GM12878 (cell line): ENCODE measurements at regions not wholly inside any gene's neighbourhood (a gene's known extent, or its start where the extent isn't known, plus 50 kb on each side); places are given as distances from the start of the nearest gene placed in this dataset.

ENCODE experiments used
- ATAC-seq: fragments of 200-7000 bp; cut with Tn5 transposase; 3 replicates; pipeline ENCODE4 v1.9.1; 2020; ENCODE audit warnings: mild to moderate bottlenecking, moderate library complexity
- BruUV-seq: library from RNA; stranded (reverse); fragments of 400-500 nt; replicated peaks from 2 replicates; lab custom pipeline; 2021; lab: Mats Ljungman, UMichigan
- CTCF ChIA-PET: fragments of 300-600 bp; sonication (Branson Sonifier 250); formaldehyde crosslinking; extraction: SDS; loops from one replicate; lab custom pipeline; 2021; ENCODE audit warnings: inconsistent platforms; lab: Yijun Ruan, JAX
- POLR2A ChIA-PET: fragments of 350-600 bp; formaldehyde crosslinking; extraction: SDS; loops from one replicate; lab custom pipeline; 2021; ENCODE audit warnings: inconsistent platforms; lab: Charles Lee
- RAD21 ChIA-PET: fragments of 300-600 bp; sonication (Branson Sonifier 250); formaldehyde crosslinking; loops from one replicate; lab custom pipeline; 2023; ENCODE audit warnings: antibody characterized with exemption; ENCODE audit not compliant: unreplicated experiment; lab: Charles Lee
- SMC1A ChIA-PET: fragments of 300-600 bp; sonication (Branson Sonifier 250); formaldehyde crosslinking; loops from one replicate; lab custom pipeline; 2023; ENCODE audit not compliant: unreplicated experiment, uncharacterized antibody; lab: Charles Lee
- DNase-seq: peaks from one replicate; pipeline ENCODE4 v3.0.0-alpha.2; 2011; ENCODE audit warnings: low read depth, low spot score
- FAIRE-seq: peaks from 3 replicates; lab custom pipeline; 2011; peaks lifted over from hg19 to GRCh38; lab: Jason Lieb, UNC
- H2AFZ ChIP-seq: 2 replicates; pipeline ENCODE4 v1.6.0; 2011; ENCODE audit warnings: low read depth, low read length, control low read depth; ENCODE audit not compliant: control insufficient read depth
- H3K27ac ChIP-seq: 2 replicates; pipeline ENCODE4 v1.5.1; 2011; ENCODE audit warnings: control low read depth; ENCODE audit not compliant: control insufficient read depth, insufficient read depth
- H3K27me3 ChIP-seq, 2 experiments: replicated peaks in 1 of 2; 2 replicates each; pipeline versions ENCODE4 v1.6.0 to v1.6.1; 2011; ENCODE audit warnings: low read length in 1 of 2; ENCODE audit not compliant: control insufficient read depth in 2 of 2, insufficient read depth in 2 of 2
- H3K36me3 ChIP-seq, 2 experiments: 2 replicates each; pipeline ENCODE4 v1.5.1; 2011; ENCODE audit warnings: low read length in 1 of 2; ENCODE audit not compliant: control insufficient read depth in 2 of 2, insufficient read depth in 2 of 2
- H3K4me1 ChIP-seq: 2 replicates; pipeline ENCODE4 v1.6.1; 2011; ENCODE audit warnings: mild to moderate bottlenecking, low read length, moderate library complexity, mixed read lengths; ENCODE audit not compliant: control insufficient read depth, insufficient read depth
- H3K4me2 ChIP-seq: 2 replicates; pipeline ENCODE4 v1.6.0; 2011; ENCODE audit warnings: control low read depth; ENCODE audit not compliant: control insufficient read depth, insufficient read depth
- H3K4me3 ChIP-seq: fragments of 200-600 bp; sonication (generic); 2 replicates; pipeline ENCODE4 v1.5.1; 2016
- H3K79me2 ChIP-seq: 2 replicates; pipeline ENCODE4 v1.6.0; 2011; ENCODE audit warnings: low read length; ENCODE audit not compliant: control insufficient read depth, insufficient read depth
- H3K9ac ChIP-seq: 2 replicates; pipeline ENCODE4 v1.8.0; 2011; ENCODE audit warnings: low read length, control low read depth, mixed read lengths; ENCODE audit not compliant: control insufficient read depth, insufficient read depth
- H3K9me3 ChIP-seq: replicated peaks from 3 replicates; pipeline ENCODE4 v1.5.1; 2011; ENCODE audit warnings: mild to moderate bottlenecking, low read length; ENCODE audit not compliant: control insufficient read depth, insufficient read depth
- H4K20me1 ChIP-seq: 2 replicates; pipeline ENCODE4 v1.6.0; 2011; ENCODE audit not compliant: control insufficient read depth, insufficient read depth
- ASH2L ChIP-seq: fragments of 300-600, 200-600 bp; sonication (generic); IDR thresholded peaks from 2 replicates; pipeline ENCODE4 v1.6.1; 2017; ENCODE audit warnings: low read depth, mild to moderate bottlenecking, borderline replicate concordance
- CHD2 ChIP-seq: IDR thresholded peaks from 2 replicates; pipeline ENCODE4 v1.6.1; 2011; ENCODE audit warnings: low read depth, low read length, improper control_type of control experiment, borderline replicate concordance
- CREB1 ChIP-seq: IDR thresholded peaks from 2 replicates; pipeline ENCODE4 v1.6.1; 2012; ENCODE audit warnings: low read depth, mild to moderate bottlenecking, inconsistent platforms
- EZH2 ChIP-seq: IDR thresholded peaks from 2 replicates; pipeline ENCODE4 v1.6.1; 2012; ENCODE audit warnings: low read depth, mild to moderate bottlenecking, control low read depth, inconsistent platforms, low read length, borderline replicate concordance; ENCODE audit not compliant: control insufficient read depth
- FOXK2 ChIP-seq: fragments of 450-650 bp; IDR thresholded peaks from 2 replicates; pipeline ENCODE4 v1.6.1; 2017; ENCODE audit warnings: mild to moderate bottlenecking, moderate library complexity
- KLF5 ChIP-seq: fragments of 450-650 bp; IDR thresholded peaks from 2 replicates; pipeline ENCODE4 v1.6.1; 2014; ENCODE audit warnings: mild to moderate bottlenecking; ENCODE audit not compliant: partially characterized antibody
- NFIC ChIP-seq: IDR thresholded peaks from 2 replicates; pipeline ENCODE4 v1.6.1; 2012; ENCODE audit warnings: low read depth, mild to moderate bottlenecking, inconsistent platforms, low read length, moderate library complexity
- NR2C1 ChIP-seq: fragments of 450-650 bp; IDR thresholded peaks from 2 replicates; pipeline ENCODE4 v1.6.1; 2017; ENCODE audit warnings: antibody characterized with exemption, mild to moderate bottlenecking, moderate library complexity
- PAX5 ChIP-seq: IDR thresholded peaks from 2 replicates; pipeline ENCODE4 v1.6.1; 2011; ENCODE audit warnings: low read depth, low read length, borderline replicate concordance
- SMAD5 ChIP-seq: IDR thresholded peaks from 2 replicates; pipeline ENCODE4 v1.6.1; 2016; ENCODE audit warnings: antibody characterized with exemption, low read depth
- SREBF2 ChIP-seq: IDR thresholded peaks from 2 replicates; pipeline ENCODE4 v1.6.1; 2012; ENCODE audit warnings: mild to moderate bottlenecking, low read length
- ZNF24 ChIP-seq: fragments of 450-650 bp; IDR thresholded peaks from 2 replicates; pipeline ENCODE4 v1.6.1; 2017; ENCODE audit warnings: antibody characterized with exemption, mild to moderate bottlenecking
- ZNF274 ChIP-seq: IDR thresholded peaks from one replicate; pipeline ENCODE4 v1.8.0; 2011; ENCODE audit not compliant: insufficient read length, insufficient read depth
- ZNF622 ChIP-seq: fragments of 450-650 bp; IDR thresholded peaks from 2 replicates; pipeline ENCODE4 v1.6.1; 2017; ENCODE audit warnings: mild to moderate bottlenecking, inconsistent platforms
- in situ Hi-C: fragments of 300-500 bp; cut with MboI; formaldehyde crosslinking; loops from 9 replicates; pipeline ENCODE4 v1.14.3; 2018; ENCODE audit warnings: mixed read lengths
- intact Hi-C: fragments of 100-400 bp; cut with micrococcal nuclease; formaldehyde crosslinking; loops from one replicate; pipeline ENCODE4 v1.14.2; 2022; ENCODE audit not compliant: unreplicated experiment
- TF ChIP-seq, protein P1 (sequence below): fragments of 450-650 bp; IDR thresholded peaks from 2 replicates; pipeline ENCODE4 v1.6.1; 2017; ENCODE audit warnings: antibody characterized with exemption, mild to moderate bottlenecking, moderate library complexity
- TF ChIP-seq, protein P2 (sequence below): fragments of 450-650 bp; IDR thresholded peaks from 2 replicates; pipeline ENCODE4 v1.6.1; 2016; ENCODE audit warnings: mild to moderate bottlenecking
- TF ChIP-seq, protein P3 (sequence below): IDR thresholded peaks from 2 replicates; pipeline ENCODE4 v1.6.1; 2012; ENCODE audit warnings: low read depth, low read length, improper control_type of control experiment

DNA sequence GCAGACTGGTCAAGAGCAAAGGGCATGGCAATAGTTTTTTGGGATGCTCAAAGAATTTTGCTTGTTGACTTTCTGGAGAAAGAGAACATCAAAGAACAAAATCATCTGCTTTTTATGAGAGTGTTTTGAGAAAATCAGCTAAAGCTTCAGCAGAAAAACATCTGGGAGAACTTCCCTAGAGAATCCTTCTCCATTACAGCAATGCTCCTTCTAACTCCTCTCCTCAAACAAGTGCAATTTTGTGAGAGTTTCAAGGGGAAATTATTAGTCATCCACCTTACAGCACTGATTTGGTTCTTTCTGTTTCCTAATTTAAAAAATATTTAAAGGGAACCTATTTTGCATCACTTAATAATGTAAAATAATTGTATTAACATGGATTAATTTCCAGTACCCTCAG, 226.9 kb upstream of the NXPH2 start:
- no peak overlapping the region for H3K4me3 ChIP-seq
- in situ Hi-C loops (no loop called here), intact Hi-C loops (no loop called here)
- H3K4me2 ChIP-seq: no peak overlapping the region
- CTCF ChIA-PET: no interaction called here
- H3K36me3 ChIP-seq: no peaks in the 10 kb centered on the region
- no peaks in the 10 kb centered on the region for H4K20me1 ChIP-seq
- H2AFZ ChIP-seq: no peak overlapping the region
- POLR2A ChIA-PET: no interaction called here
- FAIRE-seq: no peak
- H3K4me1 ChIP-seq: no peaks in the 10 kb centered on the region
- H3K27ac ChIP-seq: no peak overlapping the region
- H3K79me2 ChIP-seq: no peaks in the 10 kb centered on the region
- no peaks in the 10 kb centered on the region for H3K27me3 ChIP-seq
- H3K9me3 ChIP-seq: no peaks in the 10 kb centered on the region
- ATAC-seq: no peak
- no peak overlapping the region for H3K9ac ChIP-seq
- RAD21 ChIA-PET: no interaction called here
- SMC1A ChIA-PET: no interaction called here
- no TSS peak for BruUV-seq
- DNase-seq: no peak
- no peak for TF ChIP-seq KLF5
- no peak for TF ChIP-seq NR2C1
- TF ChIP-seq SMAD5: no peak
- no peak for TF ChIP-seq CHD2
- TF ChIP-seq ZNF622: no peak
- TF ChIP-seq, protein P1, sequence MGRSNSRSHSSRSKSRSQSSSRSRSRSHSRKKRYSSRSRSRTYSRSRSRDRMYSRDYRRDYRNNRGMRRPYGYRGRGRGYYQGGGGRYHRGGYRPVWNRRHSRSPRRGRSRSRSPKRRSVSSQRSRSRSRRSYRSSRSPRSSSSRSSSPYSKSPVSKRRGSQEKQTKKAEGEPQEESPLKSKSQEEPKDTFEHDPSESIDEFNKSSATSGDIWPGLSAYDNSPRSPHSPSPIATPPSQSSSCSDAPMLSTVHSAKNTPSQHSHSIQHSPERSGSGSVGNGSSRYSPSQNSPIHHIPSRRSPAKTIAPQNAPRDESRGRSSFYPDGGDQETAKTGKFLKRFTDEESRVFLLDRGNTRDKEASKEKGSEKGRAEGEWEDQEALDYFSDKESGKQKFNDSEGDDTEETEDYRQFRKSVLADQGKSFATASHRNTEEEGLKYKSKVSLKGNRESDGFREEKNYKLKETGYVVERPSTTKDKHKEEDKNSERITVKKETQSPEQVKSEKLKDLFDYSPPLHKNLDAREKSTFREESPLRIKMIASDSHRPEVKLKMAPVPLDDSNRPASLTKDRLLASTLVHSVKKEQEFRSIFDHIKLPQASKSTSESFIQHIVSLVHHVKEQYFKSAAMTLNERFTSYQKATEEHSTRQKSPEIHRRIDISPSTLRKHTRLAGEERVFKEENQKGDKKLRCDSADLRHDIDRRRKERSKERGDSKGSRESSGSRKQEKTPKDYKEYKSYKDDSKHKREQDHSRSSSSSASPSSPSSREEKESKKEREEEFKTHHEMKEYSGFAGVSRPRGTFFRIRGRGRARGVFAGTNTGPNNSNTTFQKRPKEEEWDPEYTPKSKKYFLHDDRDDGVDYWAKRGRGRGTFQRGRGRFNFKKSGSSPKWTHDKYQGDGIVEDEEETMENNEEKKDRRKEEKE: no peak
- TF ChIP-seq SREBF2: no peak
- TF ChIP-seq, protein P2, sequence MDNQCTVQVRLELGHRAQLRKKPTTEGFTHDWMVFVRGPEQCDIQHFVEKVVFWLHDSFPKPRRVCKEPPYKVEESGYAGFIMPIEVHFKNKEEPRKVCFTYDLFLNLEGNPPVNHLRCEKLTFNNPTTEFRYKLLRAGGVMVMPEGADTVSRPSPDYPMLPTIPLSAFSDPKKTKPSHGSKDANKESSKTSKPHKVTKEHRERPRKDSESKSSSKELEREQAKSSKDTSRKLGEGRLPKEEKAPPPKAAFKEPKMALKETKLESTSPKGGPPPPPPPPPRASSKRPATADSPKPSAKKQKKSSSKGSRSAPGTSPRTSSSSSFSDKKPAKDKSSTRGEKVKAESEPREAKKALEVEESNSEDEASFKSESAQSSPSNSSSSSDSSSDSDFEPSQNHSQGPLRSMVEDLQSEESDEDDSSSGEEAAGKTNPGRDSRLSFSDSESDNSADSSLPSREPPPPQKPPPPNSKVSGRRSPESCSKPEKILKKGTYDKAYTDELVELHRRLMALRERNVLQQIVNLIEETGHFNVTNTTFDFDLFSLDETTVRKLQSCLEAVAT: no peak
- no peak for TF ChIP-seq PAX5
- no peak for TF ChIP-seq CREB1
- no peak for TF ChIP-seq NFIC
- TF ChIP-seq, protein P3, sequence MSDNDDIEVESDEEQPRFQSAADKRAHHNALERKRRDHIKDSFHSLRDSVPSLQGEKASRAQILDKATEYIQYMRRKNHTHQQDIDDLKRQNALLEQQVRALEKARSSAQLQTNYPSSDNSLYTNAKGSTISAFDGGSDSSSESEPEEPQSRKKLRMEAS: no peak
- no peak for TF ChIP-seq ZNF274
- TF ChIP-seq ASH2L: no peak
- no peak for TF ChIP-seq ZNF24
- no peak for TF ChIP-seq EZH2
- no peak for TF ChIP-seq FOXK2
